ENCODE measurements at regions not wholly inside any gene's neighbourhood (a gene's known extent, or its start where the extent isn't known, plus 50 kb on each side); places are given as distances from the start of the nearest gene placed in this dataset.
"Not testable (repeated sequence)": the region's sequence is repeated elsewhere in the genome, so short reads cannot be mapped to it uniquely, and the experiment has no call there.

- ATAC-seq (no peak), DNase-seq (no peak)
- intact Hi-C loops (cut with DNase I, micrococcal nuclease): no loop called here
Observed at GRCh38 chr12:20099395-20100183, 268.7 kb upstream of the PDE3A start.

- DNase-seq: no peak
- intact Hi-C loops (cut with DNase I, micrococcal nuclease): no loop called here
- no peak for ATAC-seq
Observed at GRCh38 chr12:20101046-20101445, 267.3 kb upstream of the PDE3A start.

- intact Hi-C loops (cut with DNase I, micrococcal nuclease): no loop called here
- no peak for ATAC-seq
- no peak for DNase-seq
Observed at GRCh38 chr12:20105943-20106342, 262.4 kb upstream of the PDE3A start.

GRCh38 chr12:20109676-20110075 is 258.7 kb upstream of the PDE3A start:
- intact Hi-C loops (cut with DNase I, micrococcal nuclease): no loop called here
- no peak for ATAC-seq
- no peak for DNase-seq

- ATAC-seq; intact Hi-C loops (cut with DNase I, micrococcal nuclease); DNase-seq: not testable (repeated sequence)
Observed at GRCh38 chr12:20115371-20115770, 253.0 kb upstream of the PDE3A start.

GRCh38 chr12:20119596-20120402 is 248.5 kb upstream of the PDE3A start:
- ATAC-seq (no peak), DNase-seq (no peak)
- intact Hi-C loops (cut with DNase I, micrococcal nuclease): no loop called here

GRCh38 chr12:20120403-20120725 is 248.0 kb upstream of the PDE3A start:
- ATAC-seq (no peak), DNase-seq (no peak)
- intact Hi-C loops (cut with DNase I, micrococcal nuclease): no loop called here

GRCh38 chr12:20122274-20122673 is 246.1 kb upstream of the PDE3A start:
- intact Hi-C loops (cut with DNase I, micrococcal nuclease): no loop called here
- ATAC-seq: no peak
- DNase-seq: no peak

GRCh38 chr12:20123465-20123864 is 244.9 kb upstream of the PDE3A start:
- intact Hi-C loops (cut with DNase I, micrococcal nuclease): no loop called here
- DNase-seq (no peak), ATAC-seq (no peak)

GRCh38 chr12:20125276-20125798 is 243.0 kb upstream of the PDE3A start:
- no peak for ATAC-seq
- intact Hi-C loops (cut with DNase I, micrococcal nuclease): no loop called here
- DNase-seq: no peak

- ATAC-seq: no peak
- no peak for DNase-seq
- intact Hi-C loops (cut with DNase I, micrococcal nuclease): no loop called here
Observed at GRCh38 chr12:20126601-20127000, 241.7 kb upstream of the PDE3A start.

- ATAC-seq (no peak), DNase-seq (no peak)
- intact Hi-C loops (cut with DNase I, micrococcal nuclease): no loop called here
Observed at GRCh38 chr12:20127413-20127812, 240.9 kb upstream of the PDE3A start.

- intact Hi-C loops (cut with DNase I, micrococcal nuclease): no loop called here
- DNase-seq (no peak), ATAC-seq (no peak)
Observed at GRCh38 chr12:20128928-20129327, 239.4 kb upstream of the PDE3A start.

GRCh38 chr12:20132818-20133217 is 235.5 kb upstream of the PDE3A start:
- intact Hi-C loops (cut with DNase I, micrococcal nuclease): no loop called here
- ATAC-seq: no peak

GRCh38 chr12:20134652-20135051 is 233.7 kb upstream of the PDE3A start:
- ATAC-seq: no peak
- DNase-seq: no peak
- intact Hi-C loops (cut with DNase I, micrococcal nuclease): no loop called here

More at GRCh38 chr12:20132818-20133217, 235.5 kb upstream of the PDE3A start:
- DNase-seq: no peak

- ATAC-seq (no peak), DNase-seq (no peak)
- intact Hi-C loops (cut with DNase I, micrococcal nuclease): no loop called here
Observed at GRCh38 chr12:20140751-20141150, 227.6 kb upstream of the PDE3A start.

- intact Hi-C loops (cut with DNase I, micrococcal nuclease): no loop called here
- ATAC-seq: no peak
Observed at GRCh38 chr12:20142316-20142715, 226.0 kb upstream of the PDE3A start.

GRCh38 chr12:20142956-20143355 is 225.4 kb upstream of the PDE3A start:
- no peak for DNase-seq

More at GRCh38 chr12:20142316-20142715, 226.0 kb upstream of the PDE3A start:
- no peak for DNase-seq

GRCh38 chr12:20144341-20144740 is 224.0 kb upstream of the PDE3A start:
- DNase-seq (no peak), ATAC-seq (no peak)
- intact Hi-C loops (cut with DNase I, micrococcal nuclease): no loop called here

More at GRCh38 chr12:20142956-20143355, 225.4 kb upstream of the PDE3A start:
- intact Hi-C loops (cut with DNase I, micrococcal nuclease): no loop called here
- no peak for ATAC-seq

GRCh38 chr12:20148241-20148640 is 220.1 kb upstream of the PDE3A start:
- DNase-seq: no peak
- intact Hi-C loops (cut with DNase I, micrococcal nuclease): no loop called here
- no peak for ATAC-seq
